ENCODE measurements at regions not wholly inside any gene's neighbourhood (a gene's known extent, or its start where the extent isn't known, plus 50 kb on each side); places are given as distances from the start of the nearest gene placed in this dataset.
"Not testable (repeated sequence)": the region's sequence is repeated elsewhere in the genome, so short reads cannot be mapped to it uniquely, and the experiment has no call there.

DNA sequence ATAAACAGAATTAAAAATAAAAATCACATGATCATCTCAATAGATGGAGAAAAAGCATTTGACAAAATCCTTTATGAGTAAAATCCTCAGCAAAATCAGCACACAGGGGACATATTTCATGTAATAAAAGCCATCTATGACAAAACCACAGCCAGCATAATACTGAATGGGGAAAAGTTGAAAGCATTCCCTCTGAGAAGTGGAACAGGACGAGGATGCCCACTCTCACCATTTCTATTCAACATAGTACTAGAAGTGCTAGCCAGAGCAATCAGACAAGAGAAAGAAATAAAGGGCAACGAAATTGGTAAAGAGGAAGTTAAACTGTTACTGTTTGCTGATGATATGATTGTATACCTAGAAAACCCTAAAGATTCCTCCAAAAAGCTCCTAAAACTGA lies 80.5 kb downstream of the TMEM212 start:
- H3K23me2 ChIP-seq (ENCODE audit: low read depth, low read length); H3K27ac ChIP-seq (ENCODE audit: low read depth, low read length); H3K36me3 ChIP-seq (ENCODE audit: control insufficient read depth in 2 of 4, insufficient read depth in 4 of 4, low read length in 3 of 4); H3K56ac ChIP-seq (replicated peaks; ENCODE audit: insufficient read length, low read depth, low read length); H4K91ac ChIP-seq (replicated peaks; ENCODE audit: insufficient read length, low read length); H3K23ac ChIP-seq (ENCODE audit: insufficient read length); H3K14ac ChIP-seq (ENCODE audit: insufficient read length); H2BK15ac ChIP-seq (ENCODE audit: low read length); H2AFZ ChIP-seq (ENCODE audit: low read length); H3K18ac ChIP-seq (ENCODE audit: extremely low read depth, low read length); H3K4me1 ChIP-seq (replicated peaks in 1 of 4; ENCODE audit: control insufficient read depth in 3 of 4, insufficient read depth in 4 of 4, low read length in 3 of 4); CTCF ChIA-PET (ENCODE audit: partially characterized antibody); H2BK120ac ChIP-seq (replicated peaks; ENCODE audit: low read depth, low read length); H4K5ac ChIP-seq (ENCODE audit: insufficient read length, low read depth, low read length); DNase-seq (ENCODE audit: low read depth in 1 of 2, low spot score in 2 of 2); H2BK12ac ChIP-seq (ENCODE audit: low read depth, low read length); POLR2A ChIA-PET (ENCODE audit: partially characterized antibody); H4K8ac ChIP-seq (ENCODE audit: extremely low read depth, insufficient read depth, low read length); H3K27me3 ChIP-seq (replicated peaks in 1 of 4; ENCODE audit: control insufficient read depth in 3 of 4, extremely low read depth in 1 of 4, insufficient read depth in 3 of 4, low read length in 3 of 4); H3K9me3 ChIP-seq (ENCODE audit: insufficient read depth in 2 of 2, low read depth in 1 of 2, low read length in 1 of 2); H3K9ac ChIP-seq (replicated peaks in 1 of 4; ENCODE audit: extremely low read depth in 1 of 4, low read depth in 3 of 4, low read length in 3 of 4); H4K20me1 ChIP-seq (replicated peaks in 1 of 2; ENCODE audit: control insufficient read depth in 1 of 2, insufficient read depth in 2 of 2, low read length in 2 of 2); H2AK5ac ChIP-seq (ENCODE audit: low read depth, low read length); H2BK20ac ChIP-seq (ENCODE audit: low read length); H3K4ac ChIP-seq (replicated peaks; ENCODE audit: insufficient read length, low read depth, low read length); H3K4me3 ChIP-seq (ENCODE audit: extremely low read depth in 1 of 4, insufficient read depth in 2 of 4, low read depth in 3 of 4, low read length in 4 of 4); FAIRE-seq; H3K79me1 ChIP-seq (ENCODE audit: low read depth, low read length); H2BK5ac ChIP-seq (ENCODE audit: low read depth, low read length); H3K79me2 ChIP-seq (ENCODE audit: control insufficient read depth in 1 of 2, insufficient read depth in 2 of 2, low read length in 2 of 2); H3K4me2 ChIP-seq (ENCODE audit: insufficient read depth in 1 of 2, low read depth in 2 of 2, low read length in 2 of 2): not testable (repeated sequence)
- WGBS, 2 experiments (ENCODE audit: extremely low coverage in 1 of 2, insufficient coverage in 1 of 2, insufficient read length in 1 of 2, insufficient replicate concordance in 2 of 2, low coverage in 1 of 2, low lambda C conversion rate in 2 of 2, missing lambda C conversion rate in 1 of 2), result 92% methylated on average over 2 of the region's 2 CpGs; no CpG with 5 or more reads in 1 of the 2 experiments

DNA sequence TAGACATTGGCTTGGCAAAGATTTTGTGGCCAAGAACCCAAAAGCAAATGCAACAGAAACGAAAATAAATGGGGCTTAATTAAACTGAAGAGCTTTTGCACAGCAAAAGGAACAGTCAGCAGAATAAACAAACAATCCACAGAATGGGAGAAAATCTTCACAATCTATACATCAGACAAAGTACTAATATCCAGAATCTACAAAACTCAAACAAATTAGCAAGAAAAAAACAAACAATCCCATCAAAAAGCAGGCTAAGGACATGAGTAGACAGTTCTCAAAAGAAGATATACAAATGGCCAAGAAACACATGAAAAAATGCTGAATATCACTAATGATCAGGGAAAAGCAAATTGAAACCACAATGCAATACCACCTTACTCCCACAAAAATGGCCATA lies 81.7 kb downstream of the TMEM212 start:
- H4K8ac ChIP-seq (ENCODE audit: extremely low read depth, insufficient read depth, low read length); FAIRE-seq; POLR2A ChIA-PET (ENCODE audit: partially characterized antibody); H3K4me1 ChIP-seq (replicated peaks in 1 of 4; ENCODE audit: control insufficient read depth in 3 of 4, insufficient read depth in 4 of 4, low read length in 3 of 4); CTCF ChIA-PET (ENCODE audit: partially characterized antibody); H2BK20ac ChIP-seq (ENCODE audit: low read length); H4K20me1 ChIP-seq (replicated peaks in 1 of 2; ENCODE audit: control insufficient read depth in 1 of 2, insufficient read depth in 2 of 2, low read length in 2 of 2); H4K91ac ChIP-seq (replicated peaks; ENCODE audit: insufficient read length, low read length); H2AFZ ChIP-seq (ENCODE audit: low read length); H3K36me3 ChIP-seq (ENCODE audit: control insufficient read depth in 2 of 4, insufficient read depth in 4 of 4, low read length in 3 of 4); H3K4ac ChIP-seq (replicated peaks; ENCODE audit: insufficient read length, low read depth, low read length); H3K4me2 ChIP-seq (ENCODE audit: insufficient read depth in 1 of 2, low read depth in 2 of 2, low read length in 2 of 2); H2AK5ac ChIP-seq (ENCODE audit: low read depth, low read length); H3K23ac ChIP-seq (ENCODE audit: insufficient read length); H3K9ac ChIP-seq (replicated peaks in 1 of 4; ENCODE audit: extremely low read depth in 1 of 4, low read depth in 3 of 4, low read length in 3 of 4); H3K14ac ChIP-seq (ENCODE audit: insufficient read length); H3K56ac ChIP-seq (replicated peaks; ENCODE audit: insufficient read length, low read depth, low read length); H3K79me1 ChIP-seq (ENCODE audit: low read depth, low read length); H2BK12ac ChIP-seq (ENCODE audit: low read depth, low read length); H3K9me3 ChIP-seq (ENCODE audit: insufficient read depth in 2 of 2, low read depth in 1 of 2, low read length in 1 of 2); H3K18ac ChIP-seq (ENCODE audit: extremely low read depth, low read length); H4K5ac ChIP-seq (ENCODE audit: insufficient read length, low read depth, low read length); H2BK15ac ChIP-seq (ENCODE audit: low read length); H3K79me2 ChIP-seq (ENCODE audit: control insufficient read depth in 1 of 2, insufficient read depth in 2 of 2, low read length in 2 of 2); DNase-seq (ENCODE audit: low read depth in 1 of 2, low spot score in 2 of 2); H3K4me3 ChIP-seq (ENCODE audit: extremely low read depth in 1 of 4, insufficient read depth in 2 of 4, low read depth in 3 of 4, low read length in 4 of 4); H2BK5ac ChIP-seq (ENCODE audit: low read depth, low read length); H2BK120ac ChIP-seq (replicated peaks; ENCODE audit: low read depth, low read length); H3K23me2 ChIP-seq (ENCODE audit: low read depth, low read length); H3K27me3 ChIP-seq (replicated peaks in 1 of 4; ENCODE audit: control insufficient read depth in 3 of 4, extremely low read depth in 1 of 4, insufficient read depth in 3 of 4, low read length in 3 of 4); H3K27ac ChIP-seq (ENCODE audit: low read depth, low read length): not testable (repeated sequence)
- 82% methylated on average over 1 of the region's 1 CpG; no CpG with 5 or more reads in 1 of the 2 experiments for WGBS, 2 experiments (ENCODE audit: extremely low coverage in 1 of 2, insufficient coverage in 1 of 2, insufficient read length in 1 of 2, insufficient replicate concordance in 2 of 2, low coverage in 1 of 2, low lambda C conversion rate in 2 of 2, missing lambda C conversion rate in 1 of 2)

All from H1 (cell line).